ENCODE measurements at regions not wholly inside any gene's neighbourhood (a gene's known extent, or its start where the extent isn't known, plus 50 kb on each side); places are given as distances from the start of the nearest gene placed in this dataset.
A peak's percentile ranks its signal among the peaks of the same experiment; 100 is the strongest.
"Not testable (repeated sequence)": the region's sequence is repeated elsewhere in the genome, so short reads cannot be mapped to it uniquely, and the experiment has no call there.

DNA sequence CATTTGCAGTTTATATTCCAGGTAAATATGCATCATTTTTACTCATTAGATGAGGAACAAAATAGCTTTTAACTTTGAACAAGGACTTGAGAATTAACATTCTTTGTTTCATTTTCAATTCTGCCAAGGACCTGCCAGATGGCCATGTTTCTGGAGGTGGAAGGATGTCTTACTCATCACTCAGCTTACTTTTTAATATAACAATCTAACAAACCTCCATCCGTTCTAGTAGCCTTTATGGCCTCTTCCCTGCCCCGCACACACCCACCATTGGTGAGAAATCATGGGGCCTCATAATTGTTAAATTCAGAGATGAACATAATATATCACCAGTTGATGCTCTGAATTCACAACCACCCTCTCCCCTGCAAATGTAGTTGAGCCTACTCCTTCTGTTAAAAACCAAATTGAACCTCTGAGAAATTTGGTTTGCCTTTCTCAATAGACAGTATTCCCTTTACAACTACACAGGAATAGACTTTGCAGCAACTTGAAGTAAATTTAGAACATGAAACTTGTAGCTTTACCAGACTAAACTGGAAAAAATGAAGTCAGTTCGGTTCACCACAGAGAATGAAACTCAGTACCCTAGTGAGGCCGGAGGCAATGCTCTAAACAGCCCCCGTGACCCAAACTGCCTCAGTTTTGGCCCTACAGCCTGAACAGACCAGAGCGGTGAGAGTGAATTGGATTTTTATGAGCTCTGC, 50.1 kb upstream of the ACSL4 start:
- no peaks in the 10 kb centered on the region for H3K36me3 ChIP-seq
- H3K4me1 ChIP-seq, result no peaks in the 10 kb centered on the region
- H3K27me3 ChIP-seq, result no peaks in the 10 kb centered on the region
- no peak for DNase-seq (ENCODE audit: extremely low spot score in 2 of 2)
- H3K4me3 ChIP-seq, result no peak overlapping the region
- no peak overlapping the region for H3K27ac ChIP-seq
- intact Hi-C loops (cut with DNase I), result no loop called here
- TF ChIP-seq, protein P1, sequence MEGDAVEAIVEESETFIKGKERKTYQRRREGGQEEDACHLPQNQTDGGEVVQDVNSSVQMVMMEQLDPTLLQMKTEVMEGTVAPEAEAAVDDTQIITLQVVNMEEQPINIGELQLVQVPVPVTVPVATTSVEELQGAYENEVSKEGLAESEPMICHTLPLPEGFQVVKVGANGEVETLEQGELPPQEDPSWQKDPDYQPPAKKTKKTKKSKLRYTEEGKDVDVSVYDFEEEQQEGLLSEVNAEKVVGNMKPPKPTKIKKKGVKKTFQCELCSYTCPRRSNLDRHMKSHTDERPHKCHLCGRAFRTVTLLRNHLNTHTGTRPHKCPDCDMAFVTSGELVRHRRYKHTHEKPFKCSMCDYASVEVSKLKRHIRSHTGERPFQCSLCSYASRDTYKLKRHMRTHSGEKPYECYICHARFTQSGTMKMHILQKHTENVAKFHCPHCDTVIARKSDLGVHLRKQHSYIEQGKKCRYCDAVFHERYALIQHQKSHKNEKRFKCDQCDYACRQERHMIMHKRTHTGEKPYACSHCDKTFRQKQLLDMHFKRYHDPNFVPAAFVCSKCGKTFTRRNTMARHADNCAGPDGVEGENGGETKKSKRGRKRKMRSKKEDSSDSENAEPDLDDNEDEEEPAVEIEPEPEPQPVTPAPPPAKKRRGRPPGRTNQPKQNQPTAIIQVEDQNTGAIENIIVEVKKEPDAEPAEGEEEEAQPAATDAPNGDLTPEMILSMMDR (IDR thresholded peaks at IDR 0.05), result no peak
- TF ChIP-seq POLR2A (IDR thresholded peaks at IDR 0.05) (no peak), POLR2AphosphoS5 (IDR thresholded peaks at IDR 0.05; ENCODE audit: insufficient read depth in 1 of 2, low read depth in 1 of 2) (no peak)
- no peaks in the 10 kb centered on the region for H3K9me3 ChIP-seq

DNA sequence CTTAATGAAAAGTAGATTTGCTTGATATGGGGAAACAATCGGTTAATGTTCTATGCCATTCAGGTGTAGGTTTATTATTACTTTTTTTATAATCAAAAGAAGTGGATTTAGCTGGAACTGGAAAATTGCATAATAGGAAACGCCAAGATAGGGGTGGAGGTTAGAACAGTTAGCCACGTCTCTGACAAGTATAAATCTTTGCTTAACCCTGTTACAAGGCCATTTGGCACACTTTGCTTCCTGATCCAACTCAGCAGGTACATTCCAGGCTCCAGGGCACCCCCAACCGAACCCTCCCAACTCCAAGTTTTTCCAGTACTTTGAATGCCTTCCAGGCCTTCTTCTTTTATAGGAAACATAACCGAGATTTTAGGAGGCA, 50.6 kb upstream of the ACSL4 start:
- no peaks in the 10 kb centered on the region for H3K27me3 ChIP-seq
- H3K9me3 ChIP-seq, result no peaks in the 10 kb centered on the region
- no peaks in the 10 kb centered on the region for H3K4me1 ChIP-seq
- no peaks in the 10 kb centered on the region for H3K36me3 ChIP-seq
- DNase-seq (ENCODE audit: extremely low spot score in 2 of 2), result no peak
- no peak overlapping the region for H3K4me3 ChIP-seq
- no peak overlapping the region for H3K27ac ChIP-seq
- intact Hi-C loops (cut with DNase I), result no loop called here
- TF ChIP-seq POLR2AphosphoS5 (IDR thresholded peaks at IDR 0.05; ENCODE audit: insufficient read depth in 1 of 2, low read depth in 1 of 2) (peak in 1 of 2 donors; percentile 22), POLR2A (IDR thresholded peaks at IDR 0.05) (no peak)
- TF ChIP-seq, protein P1 (IDR thresholded peaks at IDR 0.05), result no peak

DNA sequence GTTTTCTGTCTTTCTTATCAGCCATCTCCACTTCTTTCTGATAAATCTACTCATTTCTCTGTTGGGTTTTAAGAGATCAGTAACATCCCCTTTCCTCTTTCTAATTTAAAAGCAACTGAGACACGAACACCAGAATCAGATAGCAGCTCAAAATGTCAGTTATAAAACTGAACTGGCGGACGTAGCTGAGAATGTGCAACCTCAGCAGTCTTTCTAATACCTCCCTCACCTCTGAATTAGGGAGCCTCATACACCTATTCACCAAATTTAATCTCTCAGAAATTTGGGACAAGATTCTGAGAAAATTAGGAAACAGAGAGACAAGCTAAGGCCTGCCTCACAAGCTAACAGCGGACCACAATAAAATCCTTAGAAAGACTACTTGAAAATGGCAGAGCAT, 52.0 kb upstream of the ACSL4 start:
- Histone ChIP-seq H3K4me3 (no peak overlapping the region), H3K9me3 (no peaks in the 10 kb centered on the region), H3K27ac (no peak overlapping the region), H3K4me1 (no peaks in the 10 kb centered on the region), H3K36me3 (no peaks in the 10 kb centered on the region), H3K27me3 (no peaks in the 10 kb centered on the region)
- no peak for TF ChIP-seq POLR2A (IDR thresholded peaks at IDR 0.05)
- no peak for TF ChIP-seq POLR2AphosphoS5 (IDR thresholded peaks at IDR 0.05; ENCODE audit: insufficient read depth in 1 of 2, low read depth in 1 of 2)
- intact Hi-C loops (cut with DNase I), result no loop called here
- DNase-seq (ENCODE audit: extremely low spot score in 2 of 2), result no peak

DNA sequence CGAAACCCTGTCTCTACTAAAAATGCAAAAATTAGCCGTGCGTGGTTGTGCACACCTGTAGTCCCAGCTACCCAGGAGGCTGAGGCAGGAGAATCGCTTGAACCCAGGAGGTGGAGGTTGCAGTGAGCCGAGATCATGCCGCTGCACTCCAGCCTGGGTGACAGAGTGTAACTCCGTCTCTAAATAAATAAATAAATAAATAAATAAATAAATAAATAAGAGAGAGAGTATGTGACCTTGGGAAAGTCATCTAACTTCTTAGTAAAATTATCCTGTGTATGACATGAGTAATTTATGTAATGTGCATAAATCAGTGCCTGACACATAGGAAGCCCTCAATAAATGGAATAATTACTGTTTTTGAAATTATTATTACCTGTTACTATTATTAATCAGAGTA, 57.5 kb upstream of the ACSL4 start:
- H3K36me3 ChIP-seq; H3K9me3 ChIP-seq; H3K4me1 ChIP-seq; H3K4me3 ChIP-seq; H3K27me3 ChIP-seq; H3K27ac ChIP-seq; intact Hi-C loops (cut with DNase I); DNase-seq (ENCODE audit: extremely low spot score in 2 of 2): not testable (repeated sequence)

DNA sequence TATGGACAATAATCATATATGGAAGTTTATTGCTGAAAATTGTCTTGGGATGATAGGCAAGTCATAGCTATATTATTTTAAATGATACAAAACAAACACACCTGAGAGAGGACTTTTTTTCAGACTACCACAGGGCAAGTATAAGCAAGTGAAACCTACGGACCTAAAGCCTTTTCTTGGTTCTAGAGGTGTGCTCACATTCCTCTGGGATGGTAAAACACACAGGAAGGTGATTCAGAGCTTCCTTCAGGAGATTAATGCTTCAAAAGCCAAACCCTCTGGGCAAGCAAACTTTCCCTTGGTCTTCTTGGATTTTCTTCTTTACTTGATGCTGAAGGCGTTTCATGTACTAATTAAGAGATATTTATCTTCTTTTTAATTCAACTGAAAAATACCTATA, 60.1 kb upstream of the ACSL4 start:
- intact Hi-C loops (cut with DNase I), result no loop called here
- TF ChIP-seq, protein P1 (IDR thresholded peaks at IDR 0.05), result no peak
- no peak for TF ChIP-seq POLR2A (IDR thresholded peaks at IDR 0.05)
- TF ChIP-seq POLR2AphosphoS5 (IDR thresholded peaks at IDR 0.05; ENCODE audit: insufficient read depth in 1 of 2, low read depth in 1 of 2), result no peak
- Histone ChIP-seq H3K4me1 (no peaks in the 10 kb centered on the region), H3K9me3 (no peaks in the 10 kb centered on the region), H3K27ac (no peak overlapping the region), H3K4me3 (no peak overlapping the region), H3K36me3 (no peaks in the 10 kb centered on the region), H3K27me3 (no peaks in the 10 kb centered on the region)
- no peak for DNase-seq (ENCODE audit: extremely low spot score in 2 of 2)

DNA sequence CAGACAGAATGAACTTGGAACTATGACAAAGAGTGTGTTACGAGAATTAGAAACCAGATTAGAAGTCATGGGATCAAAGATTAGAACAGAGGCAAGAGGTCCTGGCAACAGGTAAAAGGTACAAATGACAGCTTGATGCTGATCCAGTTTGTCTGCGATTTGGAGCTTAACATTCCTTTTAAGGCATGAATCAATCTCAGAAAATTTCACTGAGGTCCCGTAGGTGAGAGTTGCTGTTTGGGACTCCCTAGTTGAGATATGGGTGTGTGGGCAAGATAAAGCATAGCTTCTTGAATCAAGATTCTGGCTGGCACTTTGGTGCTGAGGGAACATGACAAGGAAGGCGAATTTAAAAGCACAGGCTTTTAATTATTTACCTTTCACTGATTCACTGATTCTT, 62.6 kb upstream of the ACSL4 start:
- no peaks in the 10 kb centered on the region for H3K36me3 ChIP-seq
- H3K9me3 ChIP-seq, result no peaks in the 10 kb centered on the region
- intact Hi-C loops (cut with DNase I), result no loop called here
- no peaks in the 10 kb centered on the region for H3K4me1 ChIP-seq
- TF ChIP-seq POLR2AphosphoS5 (IDR thresholded peaks at IDR 0.05; ENCODE audit: insufficient read depth in 1 of 2, low read depth in 1 of 2), result no peak
- TF ChIP-seq POLR2A (IDR thresholded peaks at IDR 0.05), result no peak
- TF ChIP-seq, protein P1 (IDR thresholded peaks at IDR 0.05), result no peak
- H3K27me3 ChIP-seq, result no peaks in the 10 kb centered on the region
- no peak overlapping the region for H3K4me3 ChIP-seq
- no peak overlapping the region for H3K27ac ChIP-seq
- DNase-seq (ENCODE audit: extremely low spot score in 2 of 2), result no peak
